DOHH2 (cell line): ENCODE measurements at regions not wholly inside any gene's neighbourhood (a gene's known extent, or its start where the extent isn't known, plus 50 kb on each side); places are given as distances from the start of the nearest gene placed in this dataset.

Source experiments
- EZH2phosphoT487 ChIP-seq: fragments of 200-600 bp; sonication (generic); IDR thresholded peaks from 2 replicates; pipeline ENCODE4 v1.6.1; 2017; ENCODE audit warnings: borderline replicate concordance, mild to moderate bottlenecking, antibody characterized with exemption, low read length, moderate library complexity, mixed read lengths
- TF ChIP-seq, protein P1 (sequence below): fragments of 200-600 bp; sonication (generic); IDR thresholded peaks from one replicate; pipeline ENCODE4 v1.5.1; 2014; ENCODE audit warnings: antibody characterized with exemption, mild to moderate bottlenecking, low read depth, low read length; ENCODE audit not compliant: poor library complexity, severe bottlenecking

DNA sequence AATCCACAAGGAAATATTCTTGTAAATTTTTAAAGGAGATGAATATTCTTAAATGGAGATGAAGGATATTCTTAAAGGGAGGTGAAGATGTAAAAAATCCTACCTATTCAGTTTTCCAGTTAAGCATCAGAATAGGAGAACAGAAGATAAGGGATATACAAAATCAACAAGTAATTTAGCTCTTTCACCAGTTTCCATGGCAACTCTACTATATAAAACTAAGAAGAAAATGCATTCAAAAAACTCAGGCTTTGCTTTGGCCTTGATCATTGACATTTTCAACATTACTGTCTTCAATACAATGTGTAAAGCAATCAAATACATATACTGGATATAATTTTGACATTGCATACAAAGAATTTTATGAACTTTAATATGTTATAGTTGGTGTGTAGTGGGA, 622.7 kb upstream of the GRID2 start:
- TF ChIP-seq, protein P1, sequence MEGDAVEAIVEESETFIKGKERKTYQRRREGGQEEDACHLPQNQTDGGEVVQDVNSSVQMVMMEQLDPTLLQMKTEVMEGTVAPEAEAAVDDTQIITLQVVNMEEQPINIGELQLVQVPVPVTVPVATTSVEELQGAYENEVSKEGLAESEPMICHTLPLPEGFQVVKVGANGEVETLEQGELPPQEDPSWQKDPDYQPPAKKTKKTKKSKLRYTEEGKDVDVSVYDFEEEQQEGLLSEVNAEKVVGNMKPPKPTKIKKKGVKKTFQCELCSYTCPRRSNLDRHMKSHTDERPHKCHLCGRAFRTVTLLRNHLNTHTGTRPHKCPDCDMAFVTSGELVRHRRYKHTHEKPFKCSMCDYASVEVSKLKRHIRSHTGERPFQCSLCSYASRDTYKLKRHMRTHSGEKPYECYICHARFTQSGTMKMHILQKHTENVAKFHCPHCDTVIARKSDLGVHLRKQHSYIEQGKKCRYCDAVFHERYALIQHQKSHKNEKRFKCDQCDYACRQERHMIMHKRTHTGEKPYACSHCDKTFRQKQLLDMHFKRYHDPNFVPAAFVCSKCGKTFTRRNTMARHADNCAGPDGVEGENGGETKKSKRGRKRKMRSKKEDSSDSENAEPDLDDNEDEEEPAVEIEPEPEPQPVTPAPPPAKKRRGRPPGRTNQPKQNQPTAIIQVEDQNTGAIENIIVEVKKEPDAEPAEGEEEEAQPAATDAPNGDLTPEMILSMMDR, result no peak
- no peak for TF ChIP-seq EZH2phosphoT487
